HepG2 (cell line): ENCODE measurements at regions not wholly inside any gene's neighbourhood (a gene's known extent, or its start where the extent isn't known, plus 50 kb on each side); places are given as distances from the start of the nearest gene placed in this dataset.

Experiments
- ATAC-seq: fragments of 200-7000 bp; cut with Tn5 transposase; 3 replicates; pipeline ENCODE4 v1.9.1; 2020; ENCODE audit warnings: mild to moderate bottlenecking, moderate library complexity
- BruUV-seq: library from RNA; stranded (reverse); fragments of 400-500 nt; replicated peaks from 2 replicates; lab custom pipeline; 2021; lab: Mats Ljungman, UMichigan
- CTCF ChIA-PET: fragments of 300-600 bp; formaldehyde crosslinking; extraction: SDS; loops from one replicate; lab custom pipeline; 2021; ENCODE audit warnings: low total read pairs, inconsistent platforms, low intra/inter-chr PET ratio; lab: Yijun Ruan, JAX
- POLR2A ChIA-PET: fragments of 350-600 bp; sonication (Branson Sonifier 250); formaldehyde crosslinking; loops from one replicate; lab custom pipeline; 2020; ENCODE audit warnings: antibody characterized with exemption, inconsistent platforms; lab: Yijun Ruan, JAX
- DNase-seq: peaks from one replicate; pipeline ENCODE4 v3.0.0-alpha.2; 2015; ENCODE audit warnings: low spot score
- FAIRE-seq: peaks from 3 replicates; lab custom pipeline; 2011; peaks lifted over from hg19 to GRCh38; lab: Jason Lieb, UNC
- H2AFZ ChIP-seq: one replicate; pipeline ENCODE4 v1.6.1; 2011; ENCODE audit warnings: low read length, inconsistent platforms
- H3K27ac ChIP-seq: fragments of 300-600 bp; 3 replicates; pipeline ENCODE4 v1.8.0; 2011; ENCODE audit warnings: mixed run types, mild to moderate bottlenecking, mixed read lengths, low read length, inconsistent platforms; ENCODE audit not compliant: insufficient read depth; ENCODE audit errors: extremely low read length
- H3K27me3 ChIP-seq, 2 experiments: fragments of 200-600 bp in 1 of 2; 2 replicates in 1 of 2; 3 replicates in 1 of 2; pipeline versions ENCODE4 v1.6.0 to v1.8.0; 2011; ENCODE audit warnings: low read length in 2 of 2, mild to moderate bottlenecking in 2 of 2, moderate library complexity in 2 of 2, inconsistent platforms in 1 of 2; ENCODE audit not compliant: insufficient read depth in 2 of 2, control insufficient read depth in 1 of 2
- H3K36me3 ChIP-seq, 2 experiments: fragments of 200-600 bp in 1 of 2; replicated peaks in 1 of 2; 2 replicates in 1 of 2; 3 replicates in 1 of 2; pipeline versions ENCODE4 v1.5.1 to v1.8.0; 2011; ENCODE audit warnings: low read length in 2 of 2, inconsistent platforms in 1 of 2; ENCODE audit not compliant: insufficient read depth in 2 of 2, control insufficient read depth in 1 of 2
- H3K4me1 ChIP-seq: 2 replicates; pipeline ENCODE4 v1.5.1; 2012; ENCODE audit warnings: low read length, inconsistent platforms; ENCODE audit not compliant: insufficient read depth
- H3K4me2 ChIP-seq: 2 replicates; pipeline ENCODE4 v1.6.0; 2011; ENCODE audit warnings: low read depth, low read length, inconsistent platforms
- H3K4me3 ChIP-seq, 3 experiments: fragments of 200-600 bp in 1 of 3; sonication (generic), shearing (Covaris generic) in 1 of 3; replicated peaks in 1 of 3; 2 replicates each; pipeline ENCODE4 v1.5.1; 2011 to 2016; ENCODE audit warnings: low read length in 3 of 3, inconsistent platforms in 2 of 3, low read depth in 2 of 3, mild to moderate bottlenecking in 2 of 3, control low read depth in 1 of 3, mixed read lengths in 1 of 3; ENCODE audit not compliant: insufficient read depth in 1 of 3
- H3K79me2 ChIP-seq: one replicate; pipeline ENCODE4 v1.6.1; 2011; ENCODE audit warnings: low read length, inconsistent platforms; ENCODE audit not compliant: insufficient read depth
- H3K9ac ChIP-seq: 2 replicates; pipeline ENCODE4 v1.6.0; 2011; ENCODE audit warnings: mild to moderate bottlenecking, low read depth, low read length, inconsistent platforms; ENCODE audit not compliant: insufficient read depth
- H3K9me3 ChIP-seq: 2 replicates; pipeline ENCODE4 v1.5.1; 2012; ENCODE audit warnings: mild to moderate bottlenecking, low read length
- H4K20me1 ChIP-seq: 2 replicates; pipeline ENCODE4 v1.6.0; 2011; ENCODE audit warnings: inconsistent platforms, mild to moderate bottlenecking, low read length, moderate library complexity; ENCODE audit not compliant: insufficient read depth
- BCLAF1 ChIP-seq: fragments of 450-650 bp; IDR thresholded peaks from 2 replicates; pipeline ENCODE4 v1.6.1; 2017; ENCODE audit warnings: mild to moderate bottlenecking
- CHCHD3 ChIP-seq: sonication (generic); formaldehyde crosslinking; IDR thresholded peaks from 2 replicates; pipeline ENCODE4 v1.8.0; 2022; ENCODE audit warnings: mild to moderate bottlenecking, missing genetic modification reagents, moderate library complexity
- HBP1 ChIP-seq: IDR thresholded peaks from 2 replicates; pipeline ENCODE4 v1.6.1; 2016; ENCODE audit warnings: low read depth, control low read depth
- HNRNPL ChIP-seq: fragments of 200-400 bp; formaldehyde crosslinking; IDR thresholded peaks from 2 replicates; pipeline ENCODE4 v1.6.1; 2017; ENCODE audit warnings: mild to moderate bottlenecking, low read depth, low read length
- SOX5 ChIP-seq: IDR thresholded peaks from 2 replicates; pipeline ENCODE4 v1.6.1; 2016; ENCODE audit warnings: borderline replicate concordance
- ZNF335 ChIP-seq: sonication (generic); formaldehyde crosslinking; IDR thresholded peaks from 2 replicates; pipeline ENCODE4 v1.4.0; 2020; ENCODE audit warnings: missing genetic modification reagents
- ZNF354B ChIP-seq: sonication (generic); formaldehyde crosslinking; IDR thresholded peaks from 2 replicates; pipeline ENCODE4 v1.8.0; 2022; ENCODE audit warnings: mild to moderate bottlenecking, missing genetic modification reagents
- ZNF550 ChIP-seq: sonication (generic); formaldehyde crosslinking; IDR thresholded peaks from 2 replicates; pipeline ENCODE4 v1.4.0; 2020; ENCODE audit warnings: mild to moderate bottlenecking, missing genetic modification reagents, borderline replicate concordance
- ZNF644 ChIP-seq: IDR thresholded peaks from 2 replicates; pipeline ENCODE4 v1.6.1; 2016; ENCODE audit warnings: low read depth
- whole genome bisulfite sequencing: methylation state at CpG from one replicate; pipeline ENCODE4 v1.1.6; 2017; ENCODE audit warnings: low lambda C conversion rate; 5-methylcytosine and 5-hydroxymethylcytosine counted together
- in situ Hi-C: cut with HindIII; loops from 2 replicates; pipeline ENCODE4 v1.10.0; 2017; ENCODE audit warnings: low pct_unique_long_range_greater_than_20kb; ENCODE audit not compliant: extremely low pct_ligation_motif_present
- intact Hi-C: fragments of 100-400 bp; cut with micrococcal nuclease; formaldehyde crosslinking; loops from one replicate; pipeline ENCODE4 v1.10.0; 2022; ENCODE audit not compliant: unreplicated experiment

- no peak for TF ChIP-seq SOX5 (CRISPR knock-in tag)
- no peak for TF ChIP-seq HNRNPL
- no peak for TF ChIP-seq ZNF644 (CRISPR knock-in tag)
- TF ChIP-seq ZNF354B (CRISPR knock-in tag), result no peak
- TF ChIP-seq ZNF550 (CRISPR knock-in tag), result no peak
- no peak for TF ChIP-seq ZNF335 (CRISPR knock-in tag)
- no peak for TF ChIP-seq CHCHD3 (CRISPR knock-in tag)
- no peak for TF ChIP-seq BCLAF1
- TF ChIP-seq HBP1 (CRISPR knock-in tag), result no peak
- Histone ChIP-seq H3K9ac (no peak overlapping the region), H3K4me2 (no peak overlapping the region), H4K20me1 (no peaks in the 10 kb centered on the region), H3K79me2 (no peaks in the 10 kb centered on the region), H3K27me3 (no peaks in the 10 kb centered on the region), H3K36me3 (no peaks in the 10 kb centered on the region), H3K9me3 (peaks cover 15% of the 10 kb centered on the region; the same call in 1 of the 2 replicates), H3K4me1 (no peaks in the 10 kb centered on the region), H3K4me3 (no peak overlapping the region), H2AFZ (no peak overlapping the region), H3K27ac (no peak overlapping the region)
- intact Hi-C loops (no loop called here), in situ Hi-C loops (no loop called here)
- CTCF ChIA-PET, result no interaction called here
- FAIRE-seq, result no peak
- DNase-seq, result no peak
- no peak for ATAC-seq
- WGBS, result 17% methylated on average over 1 of the region's 1 CpG
- POLR2A ChIA-PET, result no interaction called here
- no TSS peak for BruUV-seq
Measured at GRCh38 chr7:42373285-42373684, 136.3 kb upstream of the GLI3 start.
